Hepatocyte (in vitro differentiated cells): ENCODE measurements at regions not wholly inside any gene's neighbourhood (a gene's known extent, or its start where the extent isn't known, plus 50 kb on each side); places are given as distances from the start of the nearest gene placed in this dataset.

Experiments
- EZH2 ChIP-seq: fragments of 200-600 bp; sonication (generic); IDR thresholded peaks from 2 replicates; pipeline ENCODE4 v1.6.1; 2016; ENCODE audit warnings: antibody characterized with exemption, mild to moderate bottlenecking, borderline replicate concordance
- EZH2phosphoT487 ChIP-seq: fragments of 200-600 bp; sonication (generic); IDR thresholded peaks from one replicate; pipeline ENCODE4 v1.6.1; 2018; ENCODE audit warnings: antibody characterized with exemption, mild to moderate bottlenecking, low read depth, moderate library complexity; ENCODE audit not compliant: unreplicated experiment, severe bottlenecking
- TF ChIP-seq, protein P1 (sequence below): fragments of 200-600 bp; sonication (generic); IDR thresholded peaks from 2 replicates; pipeline ENCODE4 v1.5.1; 2016; ENCODE audit warnings: antibody characterized with exemption, mild to moderate bottlenecking; ENCODE audit not compliant: poor library complexity

DNA sequence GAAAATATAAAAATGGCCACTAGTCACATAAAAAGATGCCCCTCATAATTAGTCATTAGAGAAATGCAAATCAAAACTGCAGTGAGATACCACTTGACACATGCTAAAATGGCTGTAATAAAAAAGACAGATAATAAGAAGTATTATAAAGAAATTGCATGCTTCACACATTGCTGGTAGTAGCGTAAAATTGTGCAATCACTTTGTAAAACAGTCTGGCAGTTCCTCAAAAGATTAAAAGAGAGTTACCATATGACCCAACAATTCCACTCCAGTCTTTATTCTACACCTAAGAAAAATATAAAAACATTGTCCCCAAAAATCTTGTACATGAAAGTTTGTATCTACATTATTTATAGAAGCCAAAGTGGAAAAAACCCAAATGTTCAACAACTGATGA is 170.6 kb upstream of the FIGN start:
- TF ChIP-seq, protein P1, sequence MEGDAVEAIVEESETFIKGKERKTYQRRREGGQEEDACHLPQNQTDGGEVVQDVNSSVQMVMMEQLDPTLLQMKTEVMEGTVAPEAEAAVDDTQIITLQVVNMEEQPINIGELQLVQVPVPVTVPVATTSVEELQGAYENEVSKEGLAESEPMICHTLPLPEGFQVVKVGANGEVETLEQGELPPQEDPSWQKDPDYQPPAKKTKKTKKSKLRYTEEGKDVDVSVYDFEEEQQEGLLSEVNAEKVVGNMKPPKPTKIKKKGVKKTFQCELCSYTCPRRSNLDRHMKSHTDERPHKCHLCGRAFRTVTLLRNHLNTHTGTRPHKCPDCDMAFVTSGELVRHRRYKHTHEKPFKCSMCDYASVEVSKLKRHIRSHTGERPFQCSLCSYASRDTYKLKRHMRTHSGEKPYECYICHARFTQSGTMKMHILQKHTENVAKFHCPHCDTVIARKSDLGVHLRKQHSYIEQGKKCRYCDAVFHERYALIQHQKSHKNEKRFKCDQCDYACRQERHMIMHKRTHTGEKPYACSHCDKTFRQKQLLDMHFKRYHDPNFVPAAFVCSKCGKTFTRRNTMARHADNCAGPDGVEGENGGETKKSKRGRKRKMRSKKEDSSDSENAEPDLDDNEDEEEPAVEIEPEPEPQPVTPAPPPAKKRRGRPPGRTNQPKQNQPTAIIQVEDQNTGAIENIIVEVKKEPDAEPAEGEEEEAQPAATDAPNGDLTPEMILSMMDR, result no peak
- TF ChIP-seq EZH2phosphoT487 (no peak), EZH2 (no peak)
